IMR-90 (cell line): ENCODE measurements at regions not wholly inside any gene's neighbourhood (a gene's known extent, or its start where the extent isn't known, plus 50 kb on each side); places are given as distances from the start of the nearest gene placed in this dataset.
A peak's percentile ranks its signal among the peaks of the same experiment; 100 is the strongest.

Experiments
- ATAC-seq: fragments of 200-7000 bp; cut with Tn5 transposase; 2 replicates; pipeline ENCODE4 v1.9.1; 2020; ENCODE audit warnings: low read depth, mild to moderate bottlenecking, moderate library complexity
- BruUV-seq: library from RNA; stranded (reverse); fragments of 400-500 nt; replicated peaks from 2 replicates; lab custom pipeline; 2021; lab: Mats Ljungman, UMichigan
- CTCF ChIA-PET: fragments of 300-600 bp; formaldehyde crosslinking; extraction: SDS; loops from one replicate; lab custom pipeline; 2021; ENCODE audit warnings: antibody characterized with exemption; lab: Yijun Ruan, JAX
- POLR2A ChIA-PET: fragments of 300-600 bp; sonication (Branson Sonifier 250); formaldehyde crosslinking; loops from one replicate; lab custom pipeline; 2022; ENCODE audit warnings: antibody characterized with exemption; ENCODE audit not compliant: unreplicated experiment; lab: Charles Lee
- DNase-seq: peaks from one replicate; pipeline ENCODE4 v3.0.0; 2013
- H2AFZ ChIP-seq: replicated peaks from 2 replicates; pipeline ENCODE3; 2013; ENCODE audit warnings: low read length, mild to moderate bottlenecking; ENCODE audit not compliant: poor library complexity
- H2AK5ac ChIP-seq: 2 replicates; pipeline ENCODE4 v1.6.1; 2013; ENCODE audit warnings: low read depth, low read length, inconsistent platforms
- H2AK9ac ChIP-seq: replicated peaks from 2 replicates; pipeline ENCODE3; 2013; ENCODE audit warnings: mild to moderate bottlenecking, low read depth, low read length, moderate library complexity; ENCODE audit not compliant: poor library complexity
- H2BK120ac ChIP-seq: 2 replicates; pipeline ENCODE4 v1.6.1; 2013; ENCODE audit warnings: low read depth, low read length, inconsistent platforms
- H2BK15ac ChIP-seq: 3 replicates; pipeline ENCODE4 v1.6.1; 2013; ENCODE audit warnings: low read depth, low read length, inconsistent platforms
- H2BK20ac ChIP-seq: 2 replicates; pipeline ENCODE4 v1.6.1; 2013; ENCODE audit warnings: low read depth, mild to moderate bottlenecking, inconsistent platforms, low read length, moderate library complexity
- H2BK5ac ChIP-seq: 2 replicates; pipeline ENCODE4 v1.6.1; 2013; ENCODE audit warnings: mild to moderate bottlenecking, low read depth, low read length, inconsistent platforms; ENCODE audit not compliant: poor library complexity, severe bottlenecking
- H3K14ac ChIP-seq: replicated peaks from 2 replicates; pipeline ENCODE4 v1.6.1; 2013; ENCODE audit warnings: low read depth, low read length, inconsistent platforms
- H3K18ac ChIP-seq: 2 replicates; pipeline ENCODE4 v1.6.1; 2013; ENCODE audit warnings: low read depth, low read length, control low read depth
- H3K23ac ChIP-seq: 2 replicates; pipeline ENCODE4 v1.6.1; 2013; ENCODE audit warnings: low read depth, low read length, inconsistent platforms
- H3K27ac ChIP-seq: 2 replicates; pipeline ENCODE4 v1.5.1; 2013; ENCODE audit warnings: mild to moderate bottlenecking, control low read depth, low read length; ENCODE audit not compliant: insufficient read depth
- H3K27me3 ChIP-seq: 2 replicates; pipeline ENCODE4 v1.6.1; 2013; ENCODE audit warnings: low read length; ENCODE audit not compliant: control insufficient read depth, insufficient read depth
- H3K36me3 ChIP-seq: 2 replicates; pipeline ENCODE4 v1.6.1; 2013; ENCODE audit warnings: low read length, mixed read lengths; ENCODE audit not compliant: control insufficient read depth, insufficient read depth
- H3K4ac ChIP-seq: 2 replicates; pipeline ENCODE4 v1.6.1; 2013; ENCODE audit warnings: low read depth, low read length, inconsistent platforms
- H3K4me1 ChIP-seq: 2 replicates; pipeline ENCODE4 v1.6.1; 2013; ENCODE audit warnings: low read length, mixed read lengths; ENCODE audit not compliant: control insufficient read depth, insufficient read depth
- H3K4me2 ChIP-seq: 2 replicates; pipeline ENCODE4 v1.6.1; 2013; ENCODE audit warnings: low read depth, mild to moderate bottlenecking, control low read depth, low read length, moderate library complexity
- H3K4me3 ChIP-seq: 2 replicates; pipeline ENCODE4 v1.5.1; 2013; ENCODE audit warnings: low read depth, mild to moderate bottlenecking, control low read depth, low read length, moderate library complexity; ENCODE audit not compliant: insufficient read depth
- H3K56ac ChIP-seq: 2 replicates; pipeline ENCODE4 v1.6.1; 2013; ENCODE audit warnings: low read length, inconsistent platforms; ENCODE audit not compliant: insufficient read depth; ENCODE audit errors: extremely low read depth
- H3K79me1 ChIP-seq, 2 experiments: 2 replicates each; pipeline ENCODE4 v1.6.1; 2013; ENCODE audit warnings: low read length in 2 of 2, inconsistent platforms in 1 of 2, low read depth in 1 of 2
- H3K9ac ChIP-seq: 2 replicates; pipeline ENCODE4 v1.6.1; 2013; ENCODE audit warnings: low read depth, low read length, control low read depth
- H3K9me1 ChIP-seq: 2 replicates; pipeline ENCODE4 v1.6.1; 2013; ENCODE audit warnings: low read length, inconsistent platforms; ENCODE audit not compliant: insufficient read depth
- H3K9me3 ChIP-seq: 2 replicates; pipeline ENCODE4 v1.6.1; 2013; ENCODE audit warnings: low read length; ENCODE audit not compliant: control insufficient read depth, insufficient read depth
- H4K20me1 ChIP-seq: 2 replicates; pipeline ENCODE4 v1.6.1; 2013; ENCODE audit warnings: low read length, inconsistent platforms; ENCODE audit not compliant: insufficient read depth
- H4K5ac ChIP-seq: 2 replicates; pipeline ENCODE4 v1.6.1; 2013; ENCODE audit warnings: mild to moderate bottlenecking, low read depth, low read length, control low read depth
- H4K8ac ChIP-seq, 2 experiments: 2 replicates each; pipeline ENCODE4 v1.6.1; 2013; ENCODE audit warnings: low read depth in 2 of 2, low read length in 2 of 2, control low read depth in 1 of 2, inconsistent platforms in 1 of 2
- H4K91ac ChIP-seq: 2 replicates; pipeline ENCODE4 v1.6.1; 2013; ENCODE audit warnings: low read depth, low read length, inconsistent platforms; ENCODE audit not compliant: insufficient read depth
- CHD1 ChIP-seq: IDR thresholded peaks from 2 replicates; pipeline ENCODE4 v1.6.1; 2012; ENCODE audit warnings: low read depth, low read length, improper control_type of control experiment
- WGBS, 2 experiments: methylation state at CpG; one replicate each; pipeline versions ENCODE4 v1.1.5 to v1.1.7; 2013; ENCODE audit warnings: missing lambda C conversion rate in 2 of 2; ENCODE audit not compliant: insufficient read length in 1 of 2; ENCODE audit errors: extremely low coverage in 2 of 2; 5-methylcytosine and 5-hydroxymethylcytosine counted together
- dilution Hi-C: fragments of 300-500 bp; cut with HindIII; formaldehyde crosslinking; loops from one replicate; pipeline ENCODE4 v1.14.3; 2018; ENCODE audit warnings: low sequenced_read_pairs; ENCODE audit not compliant: unreplicated experiment
- in situ Hi-C: fragments of 300-500 bp; cut with MboI; formaldehyde crosslinking; loops from 3 replicates; pipeline ENCODE4 v1.14.3; 2019; ENCODE audit warnings: low sequenced_read_pairs, inconsistent platforms, mixed read lengths
- intact Hi-C: fragments of 100-400 bp; cut with micrococcal nuclease; formaldehyde crosslinking; loops from 2 replicates; pipeline ENCODE4 v1.10.0; 2022

DNA sequence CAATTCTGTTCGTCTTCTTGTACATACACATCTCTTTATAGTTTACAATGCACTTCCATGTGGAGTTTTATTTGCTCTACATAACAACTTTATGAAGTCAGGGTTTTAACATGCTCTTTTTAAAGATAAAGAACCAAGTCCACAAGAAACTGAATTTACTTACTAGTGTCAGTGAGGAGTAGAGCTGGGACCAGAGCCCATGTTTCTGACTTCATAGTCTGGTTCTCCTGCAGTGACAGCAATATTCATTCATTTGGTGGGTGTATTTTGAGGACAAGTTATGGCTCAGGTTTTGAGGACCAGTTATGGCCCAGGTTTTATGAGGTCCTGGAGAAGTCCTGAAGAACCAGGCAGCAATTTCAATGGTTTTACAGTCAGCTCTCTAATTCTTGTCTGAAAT, 481.9 kb upstream of the TNC start:
- no peak overlapping the region for H3K23ac ChIP-seq
- ChIA-PET POLR2A (no interaction called here), CTCF (interaction anchor here (0.9 kb wide), 1 partner anchor 758 kb away, joined by 3 read pairs; no protein-coding TSS in a partner anchor)
- H3K79me1 ChIP-seq: peaks cover 3 to 10% of the 10 kb centered on the region in 2 experiments; a peak in 3 of 4 replicates
- H3K4ac ChIP-seq: peak overlapping the region; percentile 60
- H3K18ac ChIP-seq: peak overlapping the region; percentile 38; the same call in 1 of the 2 replicates
- no peak overlapping the region for H2AK9ac ChIP-seq
- no peak overlapping the region; the same call in 1 of the 2 replicates for H3K14ac ChIP-seq
- no peak overlapping the region for H3K4me3 ChIP-seq
- H3K27ac ChIP-seq: no peak overlapping the region
- no peak overlapping the region for H2AK5ac ChIP-seq
- no peak overlapping the region for H2AFZ ChIP-seq
- BruUV-seq: no TSS peak
- peak overlapping the region; percentile 68; the same call in 1 of the 2 replicates for H4K91ac ChIP-seq
- peaks cover 15% of the 10 kb centered on the region for H3K4me1 ChIP-seq
- no peak overlapping the region for H3K4me2 ChIP-seq
- dilution Hi-C loops (no loop called here), intact Hi-C loops (loop anchor here (10.0 kb wide), 2 partner anchors 285 to 485 kb away; no protein-coding TSS in a partner anchor), in situ Hi-C loops (loop anchor here (10.0 to 25.0 kb wide), 5 partner anchors 255 to 1262 kb away; partner anchors contain the start of gene PAPPA)
- DNase-seq: peak; percentile 19
- no peak for ATAC-seq
- peak overlapping the region; percentile 93; the same call in 1 of the 2 replicates for H2BK20ac ChIP-seq
- H4K5ac ChIP-seq: peak overlapping the region; percentile 69
- H3K36me3 ChIP-seq: no peaks in the 10 kb centered on the region
- no peak overlapping the region for H3K56ac ChIP-seq
- peak overlapping the region; percentile 73 for H2BK120ac ChIP-seq
- H2BK5ac ChIP-seq: peak overlapping the region; percentile 15
- no peak for TF ChIP-seq CHD1
- H3K27me3 ChIP-seq: no peaks in the 10 kb centered on the region
- H3K9me3 ChIP-seq: no peaks in the 10 kb centered on the region
- WGBS, 2 experiments: no CpG with 5 or more reads among the region's 1 CpG
- H2BK15ac ChIP-seq: peak overlapping the region; percentile 75; the same call in 1 of the 3 replicates
- H4K8ac ChIP-seq: peak overlapping the region in 1 of 2 experiments; percentile 25; a peak in 1 of 4 replicates
- H4K20me1 ChIP-seq: no peaks in the 10 kb centered on the region
- no peak overlapping the region for H3K9ac ChIP-seq
- peaks cover 3% of the 10 kb centered on the region; the same call in 1 of the 2 replicates for H3K9me1 ChIP-seq
